ENCODE measurements at regions not wholly inside any gene's neighbourhood (a gene's known extent, or its start where the extent isn't known, plus 50 kb on each side); places are given as distances from the start of the nearest gene placed in this dataset.
"Not testable (repeated sequence)": the region's sequence is repeated elsewhere in the genome, so short reads cannot be mapped to it uniquely, and the experiment has no call there.

DNA sequence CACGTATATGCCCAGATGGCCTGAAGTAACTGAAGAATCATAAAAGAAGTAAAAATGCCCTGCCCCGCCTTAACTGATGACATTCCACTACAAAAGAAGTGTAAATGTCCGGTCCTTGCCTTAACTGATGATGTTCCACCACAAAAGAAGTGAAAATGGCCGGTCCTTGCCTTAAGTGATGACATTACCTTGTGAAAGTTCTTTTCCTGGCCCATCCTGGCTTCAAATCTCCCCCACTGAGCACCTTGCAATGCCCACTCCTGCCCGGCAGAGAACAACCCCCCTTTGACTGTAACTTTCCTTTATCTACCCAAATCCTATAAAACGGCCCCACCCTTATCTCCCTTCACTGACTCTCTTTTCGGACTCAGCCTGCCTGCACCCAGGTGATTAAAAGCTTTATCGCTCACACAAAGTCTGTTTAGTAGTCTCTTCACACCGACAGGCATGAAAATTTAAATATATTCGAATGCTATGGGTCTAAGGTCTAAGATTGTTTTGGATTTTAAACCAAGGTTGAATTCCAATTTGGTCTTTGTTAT lies 329.3 kb upstream of the POT1 start:
- H3K79me2 ChIP-seq (ENCODE audit: control insufficient read depth, insufficient read depth, low read length); H3K36me3 ChIP-seq (ENCODE audit: control insufficient read depth, insufficient read depth, low read length); H3K9me1 ChIP-seq (ENCODE audit: control insufficient read depth, insufficient read depth, low read length); H3K27ac ChIP-seq (ENCODE audit: extremely low read depth, low read depth, low read length); H2AFZ ChIP-seq (ENCODE audit: low read depth, low read length); CTCF ChIA-PET (ENCODE audit: low intra/inter-chr PET ratio); ATAC-seq; FAIRE-seq; H3K4me3 ChIP-seq; H4K20me1 ChIP-seq (replicated peaks; ENCODE audit: control insufficient read depth, insufficient read depth, low read length); H3K4me2 ChIP-seq (ENCODE audit: insufficient read depth, low read length); H3K9me3 ChIP-seq (replicated peaks; ENCODE audit: control insufficient read depth, insufficient read depth, low read depth, low read length); H3K4me1 ChIP-seq (replicated peaks in 1 of 2; ENCODE audit: control insufficient read depth in 2 of 2, insufficient read depth in 2 of 2, low read length in 2 of 2); in situ Hi-C loops (cut with MboI); H3K27me3 ChIP-seq (ENCODE audit: control insufficient read depth in 2 of 2, insufficient read depth in 2 of 2, low read length in 2 of 2); intact Hi-C loops (cut with micrococcal nuclease); POLR2A ChIA-PET; BruUV-seq (replicated peaks); H3K9ac ChIP-seq (ENCODE audit: insufficient read depth in 1 of 2, low read depth in 2 of 2, low read length in 2 of 2); TF ChIP-seq FOXM1 (CRISPR knock-in tag; IDR thresholded peaks at IDR 0.05; ENCODE audit: low read depth): not testable (repeated sequence)
- DNase-seq (ENCODE audit: extremely low read depth in 1 of 4, low spot score in 3 of 4), result peak in 1 of 4 experiments; percentile 14
- 2% methylated on average over 10 of the region's 10 CpGs for WGBS (ENCODE audit: insufficient coverage, low coverage, missing lambda C conversion rate)
- peak; percentile 42; the same call in 1 of the 2 replicates for TF ChIP-seq POLR2AphosphoS5 (IDR thresholded peaks at IDR 0.05; ENCODE audit: control insufficient read depth, insufficient read depth, low read depth, low read length)
- 0 out of 4 replicates have a peak, but pooled peaks of 1 of the 2 experiments have one; percentile 11 for TF ChIP-seq KDM1A (IDR thresholded peaks at IDR 0.05)
- peak; percentile 82 for TF ChIP-seq CBFA2T2 (conservative IDR thresholded peaks at IDR 0.05)
- peak; percentile 85 for TF ChIP-seq ARID1B (IDR thresholded peaks at IDR 0.05)
- TF ChIP-seq TRIM24 (IDR thresholded peaks at IDR 0.05), result peak; percentile 65 to 75; a peak in 3 of 4 replicates
- TF ChIP-seq SMARCA4 (IDR thresholded peaks at IDR 0.05), result peak; percentile 46; the same call in 1 of the 2 replicates
- TF ChIP-seq TAL1 (IDR thresholded peaks at IDR 0.05), result peak; percentile 78
- TF ChIP-seq NFIC (IDR thresholded peaks at IDR 0.05), result peak; percentile 51
- TF ChIP-seq EP300 (IDR thresholded peaks at IDR 0.05; ENCODE audit: low read length), result peak; percentile 26; the same call in 1 of the 2 replicates
- peak; percentile 56; the same call in 1 of the 2 replicates for TF ChIP-seq DPF2 (IDR thresholded peaks at IDR 0.05)
- TF ChIP-seq CBFA2T3 (IDR thresholded peaks at IDR 0.05), result peak; percentile 88
- TF ChIP-seq NCOR1 (IDR thresholded peaks at IDR 0.05), result peak; percentile 70
- peak; percentile 33; the same call in 1 of the 2 replicates for TF ChIP-seq TCF3 (CRISPR knock-in tag; IDR thresholded peaks at IDR 0.05)
- TF ChIP-seq FOXM1 (IDR thresholded peaks at IDR 0.05; ENCODE audit: low read depth), result 0 out of 2 replicates have a peak, but pooled peaks have one; percentile 14
